ENCODE measurements at regions not wholly inside any gene's neighbourhood (a gene's known extent, or its start where the extent isn't known, plus 50 kb on each side); places are given as distances from the start of the nearest gene placed in this dataset.

DNA sequence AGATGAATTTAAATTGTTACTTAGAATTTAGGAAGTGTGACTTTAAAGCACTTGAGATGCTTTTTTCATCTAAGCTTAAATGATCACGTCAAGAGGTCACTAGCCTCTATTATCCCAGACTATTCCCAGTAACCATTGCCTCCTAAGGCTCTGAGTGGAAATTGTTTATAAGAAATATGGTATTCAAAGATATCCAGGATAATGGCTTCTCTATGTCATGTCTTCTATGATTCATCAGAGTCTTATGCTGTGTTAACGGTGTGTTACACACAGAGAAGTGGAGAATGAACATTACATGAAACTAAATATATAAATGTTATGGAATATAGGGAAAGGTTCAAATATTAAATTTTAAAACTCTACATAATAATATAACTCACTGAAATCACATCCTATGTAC is 79.8 kb upstream of the NBEA start:
- TF ChIP-seq, protein P1, sequence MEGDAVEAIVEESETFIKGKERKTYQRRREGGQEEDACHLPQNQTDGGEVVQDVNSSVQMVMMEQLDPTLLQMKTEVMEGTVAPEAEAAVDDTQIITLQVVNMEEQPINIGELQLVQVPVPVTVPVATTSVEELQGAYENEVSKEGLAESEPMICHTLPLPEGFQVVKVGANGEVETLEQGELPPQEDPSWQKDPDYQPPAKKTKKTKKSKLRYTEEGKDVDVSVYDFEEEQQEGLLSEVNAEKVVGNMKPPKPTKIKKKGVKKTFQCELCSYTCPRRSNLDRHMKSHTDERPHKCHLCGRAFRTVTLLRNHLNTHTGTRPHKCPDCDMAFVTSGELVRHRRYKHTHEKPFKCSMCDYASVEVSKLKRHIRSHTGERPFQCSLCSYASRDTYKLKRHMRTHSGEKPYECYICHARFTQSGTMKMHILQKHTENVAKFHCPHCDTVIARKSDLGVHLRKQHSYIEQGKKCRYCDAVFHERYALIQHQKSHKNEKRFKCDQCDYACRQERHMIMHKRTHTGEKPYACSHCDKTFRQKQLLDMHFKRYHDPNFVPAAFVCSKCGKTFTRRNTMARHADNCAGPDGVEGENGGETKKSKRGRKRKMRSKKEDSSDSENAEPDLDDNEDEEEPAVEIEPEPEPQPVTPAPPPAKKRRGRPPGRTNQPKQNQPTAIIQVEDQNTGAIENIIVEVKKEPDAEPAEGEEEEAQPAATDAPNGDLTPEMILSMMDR (conservative IDR thresholded peaks at IDR 0.05; ENCODE audit: low read length) = no peak
- no peak for TF ChIP-seq EZH2phosphoT487 (IDR thresholded peaks at IDR 0.05; ENCODE audit: borderline replicate concordance)
